Endothelial cell of umbilical vein (primary cell): ENCODE measurements at regions not wholly inside any gene's neighbourhood (a gene's known extent, or its start where the extent isn't known, plus 50 kb on each side); places are given as distances from the start of the nearest gene placed in this dataset.

Experiments
- BruUV-seq: library from RNA; stranded (reverse); fragments of 400-500 nt; replicated peaks from 2 replicates; lab custom pipeline; 2021; lab: Mats Ljungman, UMichigan
- CTCF ChIA-PET: fragments of 300-600, 350-600 bp; sonication (Branson Sonifier 250); formaldehyde crosslinking; loops from one replicate; lab custom pipeline; 2021; ENCODE audit warnings: antibody characterized with exemption, inconsistent platforms; lab: Charles Lee
- POLR2A ChIA-PET: fragments of 300-600, 350-600 bp; sonication (Branson Sonifier 250); formaldehyde crosslinking; loops from one replicate; lab custom pipeline; 2021; ENCODE audit warnings: antibody characterized with exemption, inconsistent platforms; lab: Charles Lee
- DNase-seq: peaks from one replicate; pipeline ENCODE4 v3.0.0-alpha.2; 2011; ENCODE audit warnings: low read depth, low spot score
- FAIRE-seq: peaks from 2 replicates; lab custom pipeline; 2011; peaks lifted over from hg19 to GRCh38; lab: Jason Lieb, UNC
- H2AFZ ChIP-seq: 2 replicates; pipeline ENCODE4 v1.6.0; 2012; ENCODE audit warnings: low read depth, low read length, control low read depth, inconsistent platforms
- H3K27ac ChIP-seq: 2 replicates; pipeline ENCODE4 v1.5.1; 2011; ENCODE audit warnings: low read depth, mild to moderate bottlenecking, control low read depth, low read length, moderate library complexity; ENCODE audit not compliant: insufficient read depth
- H3K27me3 ChIP-seq, 2 experiments: 2 replicates each; pipeline versions ENCODE4 v1.6.0 to v1.6.1; 2011; ENCODE audit warnings: low read length in 2 of 2, mixed read lengths in 1 of 2; ENCODE audit not compliant: control insufficient read depth in 2 of 2, insufficient read depth in 2 of 2
- H3K36me3 ChIP-seq, 2 experiments: 2 replicates in 1 of 2; 3 replicates in 1 of 2; pipeline ENCODE4 v1.5.1; 2011; ENCODE audit warnings: low read length in 2 of 2, mild to moderate bottlenecking in 1 of 2, moderate library complexity in 1 of 2; ENCODE audit not compliant: control insufficient read depth in 2 of 2, insufficient read depth in 2 of 2; ENCODE audit errors: extremely low read depth in 1 of 2
- H3K4me1 ChIP-seq: 3 replicates; pipeline ENCODE4 v1.5.1; 2011; ENCODE audit warnings: mild to moderate bottlenecking, low read length; ENCODE audit not compliant: control insufficient read depth, insufficient read depth; ENCODE audit errors: extremely low read depth
- H3K4me2 ChIP-seq: 2 replicates; pipeline ENCODE4 v1.6.1; 2011; ENCODE audit warnings: low read length, control low read depth, mixed read lengths; ENCODE audit not compliant: insufficient read depth
- H3K4me3 ChIP-seq, 3 experiments: fragments of 200-600 bp in 1 of 3; sonication (generic), shearing (Covaris generic) in 1 of 3; replicated peaks in 1 of 3; 2 replicates each; pipeline ENCODE4 v1.5.1; 2011 to 2016; ENCODE audit warnings: control low read depth in 3 of 3, low read length in 3 of 3, mild to moderate bottlenecking in 2 of 3, inconsistent platforms in 1 of 3, low read depth in 1 of 3, moderate library complexity in 1 of 3; ENCODE audit not compliant: insufficient read depth in 1 of 3
- H3K79me2 ChIP-seq: 2 replicates; pipeline ENCODE4 v1.6.0; 2012; ENCODE audit warnings: low read length, inconsistent platforms; ENCODE audit not compliant: control insufficient read depth, insufficient read depth
- H3K9ac ChIP-seq: replicated peaks from 2 replicates; pipeline ENCODE3; 2011; ENCODE audit warnings: low read length, control low read depth; ENCODE audit not compliant: insufficient read depth; ENCODE audit errors: extremely low read depth
- H3K9me1 ChIP-seq: replicated peaks from 3 replicates; pipeline ENCODE4 v1.6.0; 2011; ENCODE audit warnings: mild to moderate bottlenecking, low read length; ENCODE audit not compliant: control insufficient read depth, insufficient read depth; ENCODE audit errors: extremely low read depth
- H3K9me3 ChIP-seq: replicated peaks from 2 replicates; pipeline ENCODE4 v1.5.1; 2012; ENCODE audit warnings: low read length, inconsistent platforms; ENCODE audit not compliant: control insufficient read depth, insufficient read depth
- H4K20me1 ChIP-seq: replicated peaks from 2 replicates; pipeline ENCODE3; 2011; ENCODE audit warnings: mild to moderate bottlenecking, low read length; ENCODE audit not compliant: control insufficient read depth, insufficient read depth; ENCODE audit errors: extremely low read depth
- EZH2 ChIP-seq: IDR thresholded peaks from 2 replicates; pipeline ENCODE4 v1.6.1; 2012; ENCODE audit warnings: borderline replicate concordance, low read depth, mild to moderate bottlenecking, moderate library complexity, low read length, inconsistent platforms; ENCODE audit not compliant: severe bottlenecking
- FOS ChIP-seq: IDR thresholded peaks from 2 replicates; pipeline ENCODE4 v1.6.1; 2011; ENCODE audit warnings: mild to moderate bottlenecking, low read length, moderate library complexity, borderline replicate concordance; ENCODE audit not compliant: insufficient read depth
- GATA2 ChIP-seq: IDR thresholded peaks from 2 replicates; pipeline ENCODE4 v1.7.0; 2011; ENCODE audit warnings: low read depth, mild to moderate bottlenecking, moderate library complexity, mixed read lengths, low read length; ENCODE audit not compliant: insufficient read length, insufficient read depth
- JUN ChIP-seq: IDR thresholded peaks from 2 replicates; pipeline ENCODE4 v1.6.1; 2011; ENCODE audit warnings: borderline replicate concordance, low read depth; ENCODE audit not compliant: insufficient read length, insufficient read depth
- MYC ChIP-seq: IDR thresholded peaks from one replicate; pipeline ENCODE4 v1.6.1; 2011; ENCODE audit warnings: mild to moderate bottlenecking, low read depth, low read length
- POLR2A ChIP-seq: IDR thresholded peaks from 2 replicates; pipeline ENCODE4 v1.6.1; 2012; ENCODE audit warnings: low read depth, mild to moderate bottlenecking, control low read depth, low read length
- POLR2AphosphoS5 ChIP-seq: IDR thresholded peaks from 2 replicates; pipeline ENCODE4 v1.6.1; 2012; ENCODE audit warnings: low read depth, mild to moderate bottlenecking, control low read depth, low read length, moderate library complexity; ENCODE audit not compliant: insufficient read depth
- dilution Hi-C: fragments of 300-500 bp; cut with MboI; formaldehyde crosslinking; loops from one replicate; pipeline ENCODE4 v1.15.0; 2019; ENCODE audit warnings: low sequenced_read_pairs; ENCODE audit not compliant: extremely low pct_ligation_motif_present
- intact Hi-C: fragments of 100-400 bp; cut with micrococcal nuclease; formaldehyde crosslinking; loops from one replicate; pipeline ENCODE4 v1.10.0; 2022
- TF ChIP-seq, protein P1 (sequence below), 2 donors: IDR thresholded peaks; 1 replicate in 1 of 2; 2 replicates in 1 of 2; pipeline ENCODE4 v1.5.1; 2011; ENCODE audit warnings: low read length in 2 of 2, mild to moderate bottlenecking in 2 of 2, moderate library complexity in 2 of 2, control low read depth in 1 of 2, inconsistent platforms in 1 of 2, low read depth in 1 of 2; ENCODE audit not compliant: insufficient read depth in 1 of 2; ENCODE audit errors: extremely low read depth in 1 of 2
- TF ChIP-seq, protein P2 (sequence below): IDR thresholded peaks from 2 replicates; pipeline ENCODE4 v1.6.1; 2011; ENCODE audit not compliant: insufficient read depth, insufficient read length

DNA sequence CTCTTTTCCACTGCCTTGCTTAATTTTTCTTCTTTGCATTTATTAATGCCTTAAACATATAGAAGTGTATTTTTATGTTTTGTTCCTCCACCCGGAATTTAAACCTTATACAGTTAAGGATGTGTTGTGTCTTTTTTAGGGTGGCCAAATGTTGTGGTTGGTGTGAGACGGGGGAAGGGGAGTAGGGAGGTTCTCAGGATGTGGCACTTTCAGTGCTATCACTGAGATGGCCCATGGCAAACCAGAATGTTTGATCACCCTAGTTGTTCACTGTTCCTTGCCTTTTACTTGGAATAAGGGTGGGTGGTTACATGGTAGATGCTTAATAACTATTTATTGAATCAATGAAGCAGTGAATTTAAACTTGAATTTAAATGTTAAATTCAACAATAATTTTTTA, 216.0 kb upstream of the SLITRK1 start:
- Histone ChIP-seq H3K9me1 (no peaks in the 10 kb centered on the region), H3K27ac (no peak overlapping the region), H3K36me3 (no peaks in the 10 kb centered on the region), H4K20me1 (no peaks in the 10 kb centered on the region), H3K9ac (no peak overlapping the region), H3K4me3 (no peak overlapping the region), H3K27me3 (no peaks in the 10 kb centered on the region), H3K4me1 (no peaks in the 10 kb centered on the region), H3K4me2 (no peak overlapping the region), H3K79me2 (no peaks in the 10 kb centered on the region), H2AFZ (no peak overlapping the region), H3K9me3 (peaks cover under 1% of the 10 kb centered on the region)
- dilution Hi-C loops (no loop called here), intact Hi-C loops (no loop called here)
- POLR2A ChIA-PET: no interaction called here
- CTCF ChIA-PET: no interaction called here
- BruUV-seq: no TSS peak
- DNase-seq (no peak), FAIRE-seq (no peak)
- no peak for TF ChIP-seq EZH2
- TF ChIP-seq, protein P1, sequence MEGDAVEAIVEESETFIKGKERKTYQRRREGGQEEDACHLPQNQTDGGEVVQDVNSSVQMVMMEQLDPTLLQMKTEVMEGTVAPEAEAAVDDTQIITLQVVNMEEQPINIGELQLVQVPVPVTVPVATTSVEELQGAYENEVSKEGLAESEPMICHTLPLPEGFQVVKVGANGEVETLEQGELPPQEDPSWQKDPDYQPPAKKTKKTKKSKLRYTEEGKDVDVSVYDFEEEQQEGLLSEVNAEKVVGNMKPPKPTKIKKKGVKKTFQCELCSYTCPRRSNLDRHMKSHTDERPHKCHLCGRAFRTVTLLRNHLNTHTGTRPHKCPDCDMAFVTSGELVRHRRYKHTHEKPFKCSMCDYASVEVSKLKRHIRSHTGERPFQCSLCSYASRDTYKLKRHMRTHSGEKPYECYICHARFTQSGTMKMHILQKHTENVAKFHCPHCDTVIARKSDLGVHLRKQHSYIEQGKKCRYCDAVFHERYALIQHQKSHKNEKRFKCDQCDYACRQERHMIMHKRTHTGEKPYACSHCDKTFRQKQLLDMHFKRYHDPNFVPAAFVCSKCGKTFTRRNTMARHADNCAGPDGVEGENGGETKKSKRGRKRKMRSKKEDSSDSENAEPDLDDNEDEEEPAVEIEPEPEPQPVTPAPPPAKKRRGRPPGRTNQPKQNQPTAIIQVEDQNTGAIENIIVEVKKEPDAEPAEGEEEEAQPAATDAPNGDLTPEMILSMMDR (IDR thresholded peaks at IDR 0.05; ENCODE audit: extremely low read depth in 1 of 2, insufficient read depth in 1 of 2, low read depth in 1 of 2, low read length in 2 of 2): no peak

DNA sequence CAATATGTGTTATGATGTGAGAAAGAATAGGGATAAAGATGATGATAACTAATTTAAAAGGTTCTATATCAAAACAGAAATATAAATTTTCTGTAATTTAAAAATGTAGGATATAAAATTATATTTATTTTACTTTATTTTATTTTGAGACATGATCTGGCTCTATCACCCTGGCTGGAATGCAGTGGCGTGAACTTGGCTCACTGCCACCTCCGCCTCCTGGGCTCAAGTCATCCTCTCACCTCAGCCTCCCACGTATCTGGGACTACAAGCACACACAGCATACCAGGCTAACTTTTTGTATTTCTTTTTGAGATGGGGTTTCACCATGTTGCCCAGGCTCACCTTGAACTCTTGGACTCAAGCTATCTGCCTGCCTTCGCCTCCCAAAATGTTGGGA, 214.9 kb upstream of the SLITRK1 start:
- no peaks in the 10 kb centered on the region for H3K9me3 ChIP-seq
- H3K9me1 ChIP-seq: no peaks in the 10 kb centered on the region
- no peaks in the 10 kb centered on the region for H3K36me3 ChIP-seq
- DNase-seq (no peak), FAIRE-seq (no peak)
- H3K27me3 ChIP-seq: no peaks in the 10 kb centered on the region
- dilution Hi-C loops: no loop called here
- no peaks in the 10 kb centered on the region for H4K20me1 ChIP-seq
- H2AFZ ChIP-seq: no peak overlapping the region
- H3K4me1 ChIP-seq: no peaks in the 10 kb centered on the region
- H3K4me3 ChIP-seq: no peak overlapping the region
- no peak overlapping the region for H3K4me2 ChIP-seq
- H3K27ac ChIP-seq: no peak overlapping the region
- no peak overlapping the region for H3K9ac ChIP-seq
- no peak for TF ChIP-seq FOS
- no peak for TF ChIP-seq JUN
- no peak for TF ChIP-seq POLR2AphosphoS5
- no peak for TF ChIP-seq EZH2
- no peak for TF ChIP-seq MYC
- TF ChIP-seq POLR2A: no peak
- TF ChIP-seq, protein P2, sequence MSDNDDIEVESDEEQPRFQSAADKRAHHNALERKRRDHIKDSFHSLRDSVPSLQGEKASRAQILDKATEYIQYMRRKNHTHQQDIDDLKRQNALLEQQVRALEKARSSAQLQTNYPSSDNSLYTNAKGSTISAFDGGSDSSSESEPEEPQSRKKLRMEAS: no peak
- TF ChIP-seq GATA2: no peak
- H3K79me2 ChIP-seq: no peaks in the 10 kb centered on the region
- intact Hi-C loops: no loop called here
- POLR2A ChIA-PET: no interaction called here
- BruUV-seq: no TSS peak
- CTCF ChIA-PET: no interaction called here
